GM18519 (cell line): ENCODE measurements at regions not wholly inside any gene's neighbourhood (a gene's known extent, or its start where the extent isn't known, plus 50 kb on each side); places are given as distances from the start of the nearest gene placed in this dataset.
A peak's percentile ranks its signal among the peaks of the same experiment; 100 is the strongest.

Source experiments
- ATAC-seq: cut with Tn5 transposase; IDR thresholded peaks from one replicate; pipeline ENCODE4 v1.9.1; 2021; ENCODE audit warnings: mild to moderate bottlenecking, moderate library complexity; ENCODE audit not compliant: unreplicated experiment, low FRiP score

GRCh38 chr2:138985881-138986280 is 205.7 kb upstream of the NXPH2 start:
- ATAC-seq: no peak

DNA sequence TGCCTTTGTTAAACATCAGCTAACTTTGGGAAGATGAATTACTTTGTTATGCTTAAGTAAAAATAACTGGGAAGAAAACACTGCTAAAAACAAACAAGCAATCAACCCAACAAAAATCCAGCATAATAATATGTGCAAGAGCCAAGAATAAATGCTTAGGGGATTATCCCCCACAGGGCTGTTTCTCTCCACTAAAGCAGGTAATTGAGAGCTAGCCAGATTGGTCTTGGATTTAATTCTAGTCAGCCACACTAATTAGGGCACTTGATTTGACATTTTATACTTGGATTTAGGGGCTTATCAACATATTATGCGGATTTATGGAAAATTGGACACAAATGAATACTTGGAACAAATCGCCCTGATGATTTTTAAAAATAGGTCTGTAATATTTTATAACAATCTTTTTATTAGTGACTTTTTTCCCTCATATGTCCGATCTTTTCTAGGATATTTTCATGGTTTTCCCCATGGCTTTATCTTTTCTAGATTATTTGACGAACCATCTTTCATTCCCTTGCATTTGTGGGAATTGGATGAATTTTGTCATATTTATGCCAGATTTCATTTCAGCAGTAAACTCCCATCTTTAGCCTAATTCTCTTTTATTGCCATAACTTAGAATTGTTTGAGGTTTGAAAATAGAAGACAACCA is 199.1 kb upstream of the NXPH2 start:
- ATAC-seq: no peak

DNA sequence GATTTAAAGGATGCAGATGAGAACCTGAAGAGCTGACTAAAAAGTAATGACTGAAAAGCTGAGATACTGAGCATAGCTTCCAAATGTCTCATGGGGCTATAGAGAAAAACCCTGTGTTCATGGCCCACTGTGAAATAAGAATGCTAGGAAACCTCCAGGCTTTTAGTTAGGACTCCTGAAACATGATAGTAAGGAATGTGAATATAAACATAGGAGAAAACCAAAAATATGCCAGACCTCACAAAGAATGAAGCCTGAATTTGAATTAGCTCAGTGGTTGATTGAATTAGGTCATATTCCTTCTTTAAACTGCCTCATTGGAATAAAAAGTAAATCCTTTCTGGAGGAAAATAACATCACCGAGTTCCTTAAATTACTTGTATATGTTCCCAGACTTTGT is 194.5 kb upstream of the NXPH2 start:
- ATAC-seq: no peak

DNA sequence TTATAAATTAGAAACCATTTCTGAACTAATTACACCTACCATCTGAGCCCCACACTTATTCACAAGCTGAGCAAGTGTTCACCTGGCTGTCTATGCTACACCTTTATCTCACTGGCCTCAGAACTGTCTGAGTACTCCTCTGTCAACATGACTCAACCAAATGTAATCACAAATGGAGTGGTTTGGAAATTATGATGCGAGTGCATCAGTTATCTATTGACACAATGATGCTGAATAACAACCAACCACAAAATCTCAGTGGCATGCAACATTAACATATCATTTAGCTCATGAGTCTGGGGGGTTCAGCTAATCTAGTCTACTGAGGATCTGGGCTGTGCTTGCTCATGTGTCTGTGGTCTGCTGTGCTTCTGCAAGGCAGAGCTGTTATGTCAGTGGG is 184.2 kb upstream of the NXPH2 start:
- ATAC-seq: no peak

DNA sequence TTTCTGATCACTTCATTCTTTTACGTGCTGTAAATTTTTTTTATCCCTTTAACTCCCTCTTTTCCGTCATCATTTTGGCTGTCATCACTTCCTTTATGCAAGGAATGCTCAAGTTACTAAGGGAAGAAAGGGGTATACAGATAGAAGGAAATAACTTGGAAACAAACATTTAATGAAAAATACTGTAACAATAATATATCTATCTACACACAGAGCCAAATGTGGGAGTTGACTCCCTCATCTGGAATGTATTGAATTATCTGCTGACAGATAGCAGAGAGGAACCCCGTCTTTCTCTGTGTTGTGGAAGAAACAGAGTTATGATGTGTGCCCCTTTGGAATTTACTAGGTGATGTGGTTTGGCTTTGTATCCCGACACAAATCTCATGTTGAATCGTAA is 182.5 kb upstream of the NXPH2 start:
- no peak for ATAC-seq

DNA sequence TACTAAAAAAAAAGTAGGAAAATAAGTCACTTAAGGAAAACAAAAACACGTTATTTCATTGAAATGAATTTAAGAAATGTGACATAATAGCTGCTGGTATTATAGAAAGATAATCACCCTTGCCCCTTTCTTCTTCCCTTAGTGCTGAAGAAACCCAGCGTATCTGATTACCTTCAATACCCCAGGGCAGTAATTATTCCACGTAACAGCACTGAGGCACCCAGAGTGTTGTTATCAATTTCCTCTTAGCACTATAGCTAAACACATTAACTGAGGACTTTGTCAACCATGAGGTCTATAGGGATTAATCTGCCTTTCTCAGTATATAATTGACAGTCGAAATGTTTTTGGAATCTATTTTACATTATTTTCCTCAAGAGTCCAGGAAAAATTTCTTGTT is 180.0 kb upstream of the NXPH2 start:
- ATAC-seq: no peak

DNA sequence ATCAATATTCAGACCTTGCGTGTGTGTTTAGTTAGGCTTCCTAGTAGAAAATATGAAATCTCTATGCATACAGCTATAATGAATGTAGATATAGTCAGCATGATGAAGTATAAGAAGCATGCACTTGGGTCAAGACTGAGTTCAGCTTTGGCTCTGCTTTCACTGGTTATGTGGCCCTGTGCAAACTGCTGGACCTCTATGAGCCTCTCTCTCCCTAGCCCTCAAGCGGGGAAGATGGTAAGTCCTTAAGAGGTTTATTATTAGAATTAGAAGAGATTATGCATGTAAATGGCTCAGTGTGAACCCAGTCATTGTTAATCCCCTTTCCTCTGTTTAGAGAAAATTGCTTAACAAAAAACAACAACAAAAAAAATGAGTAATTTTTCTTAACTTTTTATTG is 178.8 kb upstream of the NXPH2 start:
- ATAC-seq: no peak

- no peak for ATAC-seq
Measured at GRCh38 chr2:138956116-138956515, 175.9 kb upstream of the NXPH2 start.

GRCh38 chr2:138950486-138950885 is 170.3 kb upstream of the NXPH2 start:
- ATAC-seq: no peak

DNA sequence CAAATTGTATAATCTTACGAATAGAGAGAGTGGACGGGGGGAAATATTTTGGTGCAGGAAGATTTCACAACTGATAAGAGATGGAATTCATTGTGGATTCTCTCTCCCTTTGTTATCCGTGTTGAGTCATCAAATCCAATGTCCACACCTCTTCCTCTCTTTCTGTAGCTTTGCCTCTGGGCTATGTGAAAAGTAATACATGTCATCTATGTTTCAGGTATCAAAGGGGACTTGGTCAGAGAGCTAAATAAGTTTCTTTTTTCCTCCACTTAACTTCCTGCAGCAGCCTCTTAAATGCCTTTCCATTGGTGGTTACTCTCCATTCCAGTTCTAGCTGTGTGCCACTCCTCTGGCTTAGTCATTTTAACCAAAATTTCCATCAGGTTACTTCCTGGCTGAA is 169.3 kb upstream of the NXPH2 start:
- no peak for ATAC-seq

DNA sequence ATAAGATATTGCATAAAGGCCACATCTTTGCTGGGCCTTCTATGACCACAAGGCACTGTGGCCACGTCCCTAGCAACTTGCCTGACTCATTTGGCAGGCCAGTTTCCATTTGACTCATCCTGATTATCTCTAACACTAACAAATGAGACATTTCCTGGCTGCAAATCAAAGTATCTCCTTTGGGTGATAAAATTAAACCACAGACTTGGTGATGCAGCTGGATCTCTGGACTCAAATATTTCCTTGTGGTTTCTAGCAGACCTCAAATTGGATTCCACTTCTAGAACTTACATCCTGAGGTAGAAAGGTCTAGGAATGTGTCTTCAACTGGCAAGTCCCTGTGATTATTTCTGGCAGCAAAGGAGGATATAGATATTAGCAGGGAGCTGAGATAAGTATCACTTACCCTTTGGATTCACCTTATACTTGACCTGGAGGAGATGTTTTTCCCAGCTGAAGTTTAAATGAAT is 167.9 kb upstream of the NXPH2 start:
- peak; percentile 64 for ATAC-seq

DNA sequence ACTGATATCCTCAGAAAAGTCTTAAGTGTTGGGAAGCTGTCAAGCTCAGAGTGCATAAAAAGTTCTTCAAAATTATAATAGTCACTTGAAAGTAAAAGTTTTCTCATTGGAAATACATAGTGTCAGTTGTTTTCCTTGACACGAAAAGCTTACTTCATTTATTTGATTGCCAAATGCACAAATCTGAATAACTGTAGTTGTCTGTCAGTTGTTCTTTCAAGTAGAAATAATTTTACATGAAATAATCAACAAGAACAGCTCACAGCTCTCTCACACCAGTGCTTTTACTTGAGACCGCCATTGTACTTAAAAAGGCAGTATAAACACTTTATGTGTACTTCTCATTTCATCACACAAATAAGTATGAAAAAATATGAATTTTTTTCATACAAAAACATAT is 163.3 kb upstream of the NXPH2 start:
- ATAC-seq: no peak

DNA sequence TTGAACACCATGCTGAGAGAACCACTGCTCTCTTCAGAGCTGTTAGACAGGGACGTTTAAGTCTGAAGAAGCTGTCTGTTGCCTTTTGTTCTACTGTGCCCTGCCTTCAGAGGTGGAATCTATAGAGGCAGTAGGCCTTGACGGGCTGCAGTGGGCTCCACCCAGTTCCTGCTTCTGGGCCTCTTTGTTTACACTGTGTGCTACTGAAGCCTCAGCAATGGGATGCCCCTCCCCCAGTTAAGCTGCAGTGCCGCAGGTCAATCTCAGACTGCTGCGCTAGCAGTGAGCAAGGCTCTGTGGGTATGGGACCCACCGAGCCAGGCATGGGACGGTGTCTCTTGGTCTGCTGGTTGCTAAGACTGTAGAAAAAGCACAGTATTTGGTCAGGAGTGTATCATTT is 162.3 kb upstream of the NXPH2 start:
- no peak for ATAC-seq

DNA sequence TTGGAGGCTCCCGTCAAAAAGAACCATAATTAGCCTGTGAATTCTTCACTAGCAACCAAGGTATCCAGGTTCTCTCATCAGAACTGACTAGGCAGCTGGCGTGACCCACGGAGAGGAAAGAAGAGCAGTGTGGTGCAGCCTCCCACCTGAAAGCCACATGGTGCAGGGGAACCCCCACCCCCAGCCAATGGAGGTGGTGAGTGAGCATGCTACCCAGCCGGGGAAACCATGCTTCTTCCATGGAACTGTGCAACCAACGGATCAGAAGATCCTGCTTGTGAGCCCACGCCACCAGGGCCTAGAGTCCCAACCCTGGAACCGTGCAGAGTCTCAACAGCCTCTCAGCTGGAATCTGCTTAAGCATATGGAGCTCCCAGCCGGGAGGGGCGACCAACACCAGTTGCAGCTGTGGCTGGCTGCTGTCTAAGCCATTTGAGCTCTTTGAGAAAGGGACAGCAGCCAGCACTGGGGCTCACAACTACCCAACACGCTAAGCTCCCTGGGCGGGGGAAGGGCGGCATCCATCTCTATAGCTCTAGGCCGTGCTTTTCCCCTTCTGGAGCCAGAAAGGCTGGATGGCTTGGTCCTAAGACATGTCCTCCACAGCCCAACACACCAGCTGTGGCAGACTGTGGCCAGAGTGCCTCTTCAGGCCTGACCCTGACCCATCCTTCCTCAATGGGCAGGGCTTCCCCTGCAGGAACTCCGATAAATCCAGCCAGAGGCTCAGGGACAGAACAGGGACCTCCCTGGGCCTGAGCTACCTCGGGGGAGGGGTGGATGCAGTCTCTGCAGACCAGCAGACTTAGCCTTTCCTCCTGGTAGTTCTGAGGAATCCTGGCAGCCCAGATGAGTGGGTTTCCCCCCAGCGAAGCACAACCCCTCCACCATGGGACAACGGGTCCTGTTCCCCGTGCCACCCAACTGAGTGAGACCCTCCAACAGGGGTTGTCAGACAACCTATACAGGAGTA is 151.4 kb upstream of the NXPH2 start:
- ATAC-seq: no peak

- no peak for ATAC-seq
Measured at GRCh38 chr2:138930571-138930970, 150.4 kb upstream of the NXPH2 start.

DNA sequence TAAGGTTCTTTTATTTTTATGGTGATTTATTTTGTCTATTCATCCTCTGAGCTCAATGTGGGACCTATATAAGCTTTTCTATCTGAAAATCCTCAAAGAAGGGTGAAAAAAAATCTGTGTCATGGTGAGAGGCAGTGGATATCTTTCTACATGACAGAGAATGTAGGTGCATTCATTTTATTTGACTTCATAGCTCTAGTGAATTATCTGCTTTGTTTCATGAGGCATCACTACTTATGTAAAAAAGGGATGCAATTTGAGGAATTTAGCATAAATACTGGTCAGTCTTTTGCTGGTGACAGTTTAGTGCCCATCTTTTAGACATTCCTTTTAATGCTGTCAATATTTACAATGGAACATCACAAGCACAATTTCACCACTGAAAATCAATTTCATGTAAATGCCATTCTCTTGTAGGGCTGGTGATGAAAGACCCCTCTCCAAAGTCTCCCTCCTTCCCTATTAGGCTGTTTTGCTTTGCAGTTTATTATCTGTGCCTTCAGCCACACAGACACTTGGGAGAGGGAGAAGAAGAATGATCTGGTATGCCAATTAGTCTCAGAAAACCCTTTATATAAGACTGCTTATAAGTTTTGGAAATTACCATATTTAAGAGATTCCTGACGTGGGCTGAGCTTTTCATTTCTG is 148.3 kb upstream of the NXPH2 start:
- ATAC-seq: no peak

DNA sequence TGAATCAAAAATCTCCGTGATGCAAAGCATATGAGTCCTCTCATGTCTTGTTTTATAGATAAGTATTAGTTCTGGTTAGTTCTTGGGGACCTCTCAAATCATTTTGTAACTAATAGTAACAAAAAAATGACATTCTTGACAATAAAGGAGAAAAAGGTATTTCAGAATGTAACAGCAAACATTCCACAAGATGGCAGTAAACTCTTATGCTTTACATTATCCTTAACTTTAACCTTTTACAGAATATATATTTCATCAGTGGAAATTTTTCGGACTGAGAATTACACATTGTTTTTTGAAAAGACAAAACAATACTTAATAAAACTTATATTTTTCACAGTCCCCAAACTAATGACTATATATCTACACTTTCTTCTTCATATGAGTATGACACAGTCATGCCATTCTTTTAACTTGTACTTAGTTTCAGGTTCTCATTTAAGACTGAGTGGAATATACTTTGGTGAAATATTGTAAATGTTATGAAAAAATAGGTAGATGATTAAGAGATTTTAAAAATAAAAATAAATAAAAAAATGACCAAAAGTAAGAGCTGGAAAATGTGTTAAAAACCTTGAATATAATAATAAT is 142.9 kb upstream of the NXPH2 start:
- ATAC-seq: no peak

DNA sequence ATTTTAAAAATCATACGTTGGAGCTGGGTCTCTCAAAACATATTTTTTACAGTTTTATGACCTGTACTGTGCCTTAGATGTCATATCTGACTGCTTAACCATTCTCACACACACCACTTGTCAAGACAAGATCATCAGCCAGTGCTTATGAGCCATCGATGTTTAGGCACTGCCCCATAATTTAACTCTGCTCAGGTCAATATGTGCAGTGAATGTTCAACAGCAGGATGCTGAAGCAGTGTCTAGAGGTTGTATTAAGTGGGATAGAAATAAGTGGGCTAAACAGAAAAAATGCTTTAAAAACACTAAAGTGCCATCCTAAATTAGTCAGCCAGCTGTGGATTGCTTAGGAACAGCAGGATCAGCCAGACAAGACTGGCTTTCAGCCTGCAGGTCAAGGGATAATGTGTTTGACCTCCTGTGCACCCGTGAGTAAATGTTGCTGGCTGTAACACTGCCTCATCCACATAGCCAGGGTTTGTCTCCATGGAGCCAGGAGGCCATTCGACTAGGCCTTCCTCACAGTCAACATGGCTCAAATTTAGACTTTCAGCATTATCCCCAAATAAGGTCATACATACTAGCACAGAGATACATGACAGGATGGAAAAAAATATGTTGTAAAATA is 139.0 kb upstream of the NXPH2 start:
- no peak for ATAC-seq

GRCh38 chr2:138910427-138910826 is 130.2 kb upstream of the NXPH2 start:
- ATAC-seq: no peak

- ATAC-seq: no peak
Measured at GRCh38 chr2:138906549-138906948, 126.4 kb upstream of the NXPH2 start.
